HCT116 (cell line): ENCODE measurements at regions not wholly inside any gene's neighbourhood (a gene's known extent, or its start where the extent isn't known, plus 50 kb on each side); places are given as distances from the start of the nearest gene placed in this dataset.

Experiments used
- CTCF ChIP-seq, 3 experiments: fragments of 200-600 bp in 1 of 3; sonication (generic) in 1 of 3; IDR thresholded peaks in 2 of 3; conservative IDR thresholded peaks in 1 of 3; 2 replicates each; pipeline ENCODE4 v1.5.1; 2012 to 2017; ENCODE audit warnings: low read depth in 2 of 3, low read length in 2 of 3, antibody characterized with exemption in 1 of 3, borderline replicate concordance in 1 of 3, control low read depth in 1 of 3, mild to moderate bottlenecking in 1 of 3, mixed read lengths in 1 of 3, mixed run types in 1 of 3, moderate library complexity in 1 of 3; ENCODE audit not compliant: insufficient read depth in 1 of 3
- POLR2A ChIP-seq: IDR thresholded peaks from 2 replicates; pipeline ENCODE4 v1.7.0; 2011; ENCODE audit warnings: borderline replicate concordance; ENCODE audit not compliant: insufficient read depth, insufficient read length; ENCODE audit errors: extremely low read depth
- RAD21 ChIP-seq: IDR thresholded peaks from 2 replicates; pipeline ENCODE4 v1.6.1; 2012; ENCODE audit warnings: low read depth, mild to moderate bottlenecking
- REST ChIP-seq: IDR thresholded peaks from 2 replicates; pipeline ENCODE4 v1.6.1; 2012; ENCODE audit warnings: low read depth
- YY1 ChIP-seq: IDR thresholded peaks from 2 replicates; pipeline ENCODE4 v1.6.1; 2011; ENCODE audit warnings: low read length, low read depth, moderate library complexity, mild to moderate bottlenecking; ENCODE audit not compliant: insufficient replicate concordance; ENCODE audit errors: extremely low read depth
- ZFX ChIP-seq: fragments of 450-650 bp; IDR thresholded peaks from 2 replicates; pipeline ENCODE4 v1.6.1; 2017

- TF ChIP-seq YY1, result no peak
- no peak for TF ChIP-seq CTCF (IDR thresholded peaks at IDR 0.05 in 2 of 3, conservative IDR thresholded peaks at IDR 0.05 in 1 of 3; ENCODE audit: borderline replicate concordance in 1 of 3, insufficient read depth in 1 of 3, low read depth in 2 of 3, low read length in 2 of 3)
- no peak for TF ChIP-seq POLR2A
- TF ChIP-seq ZFX, result no peak
- no peak for TF ChIP-seq RAD21
- no peak for TF ChIP-seq REST
Observed at GRCh38 chr4:131388277-131388676, 1760.8 kb upstream of the PCDH10 start.
